GM19239 (cell line): ENCODE measurements at regions not wholly inside any gene's neighbourhood (a gene's known extent, or its start where the extent isn't known, plus 50 kb on each side); places are given as distances from the start of the nearest gene placed in this dataset.
"Not testable (repeated sequence)": the region's sequence is repeated elsewhere in the genome, so short reads cannot be mapped to it uniquely, and the experiment has no call there.

Experiments used
- DNase-seq: peaks from one replicate; pipeline ENCODE4 v3.0.0; 2011; ENCODE audit warnings: low spot score; ENCODE audit not compliant: insufficient read length
- FAIRE-seq: peaks from 2 replicates; lab custom pipeline; 2011; peaks lifted over from hg19 to GRCh38; lab: Jason Lieb, UNC

- DNase-seq (no peak), FAIRE-seq (no peak)
Observed at GRCh38 chr21:27036736-27037301, 69.9 kb upstream of the ADAMTS5 start.

DNA sequence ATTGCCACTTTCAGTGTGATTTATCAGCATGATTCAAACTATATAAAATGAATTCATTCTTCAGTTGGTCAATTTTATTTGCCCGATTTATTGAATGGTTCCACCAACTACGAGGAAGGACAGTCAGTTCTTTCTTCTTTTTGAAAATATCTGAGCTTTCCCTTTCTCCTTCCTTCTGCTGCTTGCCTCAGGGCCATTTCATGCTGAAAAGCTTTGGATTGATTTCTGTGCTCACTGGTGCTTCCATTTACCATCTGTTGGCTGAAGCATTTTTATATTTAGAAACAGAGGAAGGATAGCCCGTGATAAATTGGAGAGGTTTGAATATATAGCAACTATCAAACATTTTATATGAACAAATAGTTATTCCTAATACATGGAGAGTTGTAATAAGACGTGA lies 68.9 kb upstream of the ADAMTS5 start:
- FAIRE-seq (no peak), DNase-seq (no peak)

DNA sequence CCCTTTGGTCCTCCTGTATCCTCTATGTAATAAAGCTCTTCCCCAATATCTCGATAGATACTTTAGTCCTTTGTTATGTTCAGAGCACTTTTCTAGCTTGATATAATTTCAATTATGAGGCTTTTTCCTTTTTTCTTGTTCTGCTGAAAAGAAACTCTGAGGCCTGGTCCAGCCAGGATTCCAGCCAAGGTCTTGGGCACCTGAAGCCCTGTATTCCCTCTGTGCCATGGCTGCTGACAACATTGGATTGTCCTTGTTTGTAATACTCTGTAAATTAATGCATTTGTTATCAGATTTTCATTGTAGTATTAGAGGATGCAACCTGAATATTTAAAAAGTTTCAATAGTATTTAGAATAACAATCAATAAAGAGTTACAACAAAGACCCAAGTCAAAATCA lies 67.9 kb upstream of the ADAMTS5 start:
- no peak for FAIRE-seq
- DNase-seq, result no peak

GRCh38 chr21:27033471-27033870 lies 66.6 kb upstream of the ADAMTS5 start:
- FAIRE-seq, result no peak
- DNase-seq, result no peak

DNA sequence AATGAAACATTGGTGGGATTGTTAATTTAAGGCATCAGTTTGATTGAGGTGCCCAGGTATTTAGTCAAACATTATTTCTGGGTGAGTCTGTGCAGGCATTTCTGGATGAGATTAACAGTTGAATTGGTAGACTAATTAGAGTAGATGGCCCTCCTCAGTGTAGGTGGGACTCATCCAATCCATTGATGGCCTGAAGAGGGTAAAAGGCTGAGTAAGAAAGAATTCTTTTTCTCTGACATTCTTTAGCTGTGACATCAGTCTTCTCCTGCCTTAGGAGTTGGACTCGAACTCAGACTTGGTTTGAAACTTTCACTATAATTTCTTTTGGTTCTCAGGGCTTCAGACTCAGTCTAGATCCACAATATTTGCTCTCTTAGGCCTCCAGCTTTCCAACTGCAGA lies 59.6 kb upstream of the ADAMTS5 start:
- no peak for FAIRE-seq
- DNase-seq, result no peak

DNA sequence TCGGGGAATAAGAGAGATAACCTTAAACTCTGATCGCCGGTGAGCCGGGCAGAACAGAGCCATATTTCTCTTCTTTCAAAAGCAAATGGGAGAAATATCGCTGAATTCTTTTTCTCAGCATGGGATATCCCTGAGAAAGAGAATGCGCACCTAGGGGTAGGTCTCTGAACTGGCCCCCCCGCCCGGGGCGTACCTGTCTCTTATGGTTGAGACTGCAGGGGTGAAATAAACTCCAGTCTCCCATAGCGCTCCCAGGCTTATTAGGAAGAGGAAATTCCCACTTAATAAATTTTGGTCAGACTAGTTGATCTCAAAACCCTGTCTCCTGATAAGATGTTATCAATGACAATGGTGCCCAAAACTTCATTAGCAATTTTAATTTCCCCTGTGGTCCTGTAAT lies 58.8 kb upstream of the ADAMTS5 start:
- not testable (repeated sequence) for FAIRE-seq, DNase-seq

- FAIRE-seq, result no peak
- DNase-seq, result no peak
Observed at GRCh38 chr21:27024971-27025370, 58.1 kb upstream of the ADAMTS5 start.

DNA sequence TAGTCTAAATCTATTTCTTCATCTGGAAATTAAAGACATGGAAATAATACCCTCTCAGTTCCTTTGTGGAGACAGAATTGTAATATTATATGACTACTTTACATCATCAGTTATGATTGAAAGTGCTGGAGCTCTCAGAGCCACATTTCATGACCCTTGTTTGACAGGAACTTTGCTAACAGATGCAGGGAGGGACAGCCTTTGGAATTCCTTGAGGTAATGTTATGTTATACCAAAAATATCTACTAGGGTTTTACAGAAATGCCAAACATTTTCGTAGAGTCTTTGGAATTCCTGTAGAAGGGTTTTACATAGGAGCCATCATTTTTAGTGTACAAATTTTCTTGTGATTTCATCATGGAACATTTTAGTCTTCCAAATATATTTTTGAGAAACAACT lies 57.4 kb upstream of the ADAMTS5 start:
- FAIRE-seq, result no peak

GRCh38 chr21:27023186-27023585 lies 56.3 kb upstream of the ADAMTS5 start:
- no peak for FAIRE-seq
- no peak for DNase-seq

More for the DNA sequence above, 57.4 kb upstream of the ADAMTS5 start:
- no peak for DNase-seq

DNA sequence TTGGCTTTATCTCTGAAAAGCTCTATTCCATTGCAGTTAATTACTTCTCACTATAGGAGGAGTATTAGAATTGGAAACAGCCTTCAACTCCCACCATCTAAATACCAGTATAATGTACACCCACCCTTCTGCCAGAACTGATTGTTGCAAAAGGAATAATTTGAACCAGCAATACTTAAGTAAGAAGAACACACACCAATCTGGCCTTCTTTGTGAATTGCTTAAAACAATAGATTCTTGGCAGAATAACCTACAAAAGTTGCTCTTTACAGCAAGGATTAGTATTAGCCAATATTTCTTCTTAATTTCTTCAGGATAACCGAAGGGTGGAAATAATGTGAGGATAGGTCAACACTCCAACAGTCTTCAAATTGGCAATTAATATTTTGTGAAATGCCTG lies 54.9 kb upstream of the ADAMTS5 start:
- FAIRE-seq, result no peak
- no peak for DNase-seq

DNA sequence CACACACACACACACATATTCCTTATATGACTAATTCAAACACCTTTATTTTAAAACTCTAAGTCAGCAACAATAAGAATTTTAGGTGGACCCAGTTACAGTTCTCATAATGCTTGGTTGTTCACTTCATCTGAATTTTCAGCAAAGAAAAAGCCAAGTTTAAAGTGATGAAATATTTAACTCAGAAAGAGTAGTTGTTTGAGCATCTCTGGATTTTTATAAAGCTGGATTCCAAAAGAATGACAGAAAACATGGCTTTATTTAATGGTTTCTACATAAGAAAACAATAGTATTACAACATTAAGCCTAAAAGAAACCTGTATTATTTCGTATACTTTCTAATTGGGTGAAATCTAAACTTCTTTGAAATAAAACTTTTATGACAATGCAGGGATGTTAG lies 54.2 kb upstream of the ADAMTS5 start:
- DNase-seq (no peak), FAIRE-seq (no peak)

- no peak for FAIRE-seq
- DNase-seq, result no peak
Observed at GRCh38 chr21:27017246-27017645, 50.4 kb upstream of the ADAMTS5 start.
